Esophagus muscularis mucosa (tissue), 4 donors: ENCODE measurements at regions not wholly inside any gene's neighbourhood (a gene's known extent, or its start where the extent isn't known, plus 50 kb on each side); places are given as distances from the start of the nearest gene placed in this dataset.
A peak's percentile ranks its signal among the peaks of the same experiment; 100 is the strongest.
"Not testable (repeated sequence)": the region's sequence is repeated elsewhere in the genome, so short reads cannot be mapped to it uniquely, and the experiment has no call there.

Experiments
- DNase-seq: peaks from one replicate; pipeline ENCODE4 v3.0.0-alpha.2; 2017; ENCODE audit errors: extremely low spot score
- H3K27ac ChIP-seq, 4 donors: fragments of 200-600 bp; sonication (generic); replicated peaks in 1 of 4; 1 replicate in 3 of 4; 2 replicates in 1 of 4; pipeline ENCODE4 v1.5.1; 2016 to 2019; ENCODE audit warnings: mild to moderate bottlenecking in 1 of 4
- H3K27me3 ChIP-seq, 4 donors: fragments of 200-600 bp; sonication (generic); one replicate each; pipeline versions ENCODE4 v1.5.1 to v1.6.0; 2016 to 2019
- H3K36me3 ChIP-seq, 4 donors: fragments of 200-600 bp; sonication (generic); one replicate each; pipeline ENCODE4 v1.5.1; 2016 to 2019
- H3K4me1 ChIP-seq, 4 donors: fragments of 200-600 bp; sonication (generic); one replicate each; pipeline ENCODE4 v1.5.1; 2016 to 2019
- H3K4me3 ChIP-seq, 4 donors: fragments of 200-600 bp; sonication (generic); 1 replicate in 2 of 4; 2 replicates in 2 of 4; pipeline ENCODE4 v1.5.1; 2016 to 2019; ENCODE audit warnings: mild to moderate bottlenecking in 4 of 4, moderate library complexity in 1 of 4
- H3K9me3 ChIP-seq, 4 donors: fragments of 200-600 bp; sonication (generic); 1 replicate in 3 of 4; 2 replicates in 1 of 4; pipeline ENCODE4 v1.5.1; 2016 to 2019
- EP300 ChIP-seq: sonication (generic); formaldehyde crosslinking; IDR thresholded peaks from one replicate; pipeline ENCODE4 v1.6.1; 2017; ENCODE audit warnings: antibody characterized with exemption
- POLR2A ChIP-seq: fragments of 450-650 bp; IDR thresholded peaks from one replicate; pipeline ENCODE4 v1.6.1; 2017; ENCODE audit warnings: antibody characterized with exemption, moderate library complexity, mild to moderate bottlenecking, low read depth
- POLR2AphosphoS5 ChIP-seq, 2 donors: sonication (generic); formaldehyde crosslinking; IDR thresholded peaks; one replicate each; pipeline ENCODE4 v1.6.1; 2017; ENCODE audit warnings: antibody characterized with exemption in 2 of 2
- WGBS: methylation state at CpG from one replicate; pipeline ENCODE4 v1.1.5; 2018; 5-methylcytosine and 5-hydroxymethylcytosine counted together
- intact Hi-C: fragments of 100-400 bp; cut with DNase I; formaldehyde crosslinking; loops from one replicate; pipeline ENCODE4 v1.15.1; 2023
- TF ChIP-seq, protein P1 (sequence below), 3 experiments: fragments of 200-600 bp in 2 of 3; fragments of 450-650 bp in 1 of 3; sonication (generic) in 2 of 3; IDR thresholded peaks; one replicate each; pipeline ENCODE4 v1.5.1; 2017 to 2019; ENCODE audit warnings: antibody characterized with exemption in 3 of 3, mild to moderate bottlenecking in 2 of 3, moderate library complexity in 1 of 3

DNA sequence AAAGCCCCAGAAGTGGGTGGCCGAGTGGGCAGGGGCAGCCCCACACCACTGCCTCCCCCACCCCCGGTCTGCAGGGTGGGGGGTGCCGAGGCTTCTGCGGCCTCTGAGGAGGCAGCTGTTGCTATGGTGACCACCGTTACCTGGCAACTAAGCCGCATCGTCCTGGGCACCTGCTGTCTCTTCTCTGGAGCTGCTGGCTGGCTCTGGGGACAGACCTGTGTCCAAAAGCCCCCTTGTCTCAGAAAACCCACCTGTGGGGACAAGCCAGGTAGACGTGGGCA, 79.9 kb upstream of the PRR5 start:
- Histone ChIP-seq H3K27ac (no peak overlapping the region), H3K9me3 (no peaks in the 10 kb centered on the region), H3K36me3 (no peaks in the 10 kb centered on the region), H3K27me3 (peaks cover 0 to 84% (median 5%) of the 10 kb centered on the region in 4 donors), H3K4me3 (no peak overlapping the region), H3K4me1 (peaks cover 0 to 18% (median 9%) of the 10 kb centered on the region in 4 donors)
- DNase-seq: no peak
- intact Hi-C loops: no loop called here
- 40% methylated on average over 5 of the region's 8 CpGs for WGBS
- no peak for TF ChIP-seq POLR2AphosphoS5 (IDR thresholded peaks at IDR 0.05)
- no peak for TF ChIP-seq EP300
- TF ChIP-seq, protein P1, sequence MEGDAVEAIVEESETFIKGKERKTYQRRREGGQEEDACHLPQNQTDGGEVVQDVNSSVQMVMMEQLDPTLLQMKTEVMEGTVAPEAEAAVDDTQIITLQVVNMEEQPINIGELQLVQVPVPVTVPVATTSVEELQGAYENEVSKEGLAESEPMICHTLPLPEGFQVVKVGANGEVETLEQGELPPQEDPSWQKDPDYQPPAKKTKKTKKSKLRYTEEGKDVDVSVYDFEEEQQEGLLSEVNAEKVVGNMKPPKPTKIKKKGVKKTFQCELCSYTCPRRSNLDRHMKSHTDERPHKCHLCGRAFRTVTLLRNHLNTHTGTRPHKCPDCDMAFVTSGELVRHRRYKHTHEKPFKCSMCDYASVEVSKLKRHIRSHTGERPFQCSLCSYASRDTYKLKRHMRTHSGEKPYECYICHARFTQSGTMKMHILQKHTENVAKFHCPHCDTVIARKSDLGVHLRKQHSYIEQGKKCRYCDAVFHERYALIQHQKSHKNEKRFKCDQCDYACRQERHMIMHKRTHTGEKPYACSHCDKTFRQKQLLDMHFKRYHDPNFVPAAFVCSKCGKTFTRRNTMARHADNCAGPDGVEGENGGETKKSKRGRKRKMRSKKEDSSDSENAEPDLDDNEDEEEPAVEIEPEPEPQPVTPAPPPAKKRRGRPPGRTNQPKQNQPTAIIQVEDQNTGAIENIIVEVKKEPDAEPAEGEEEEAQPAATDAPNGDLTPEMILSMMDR (IDR thresholded peaks at IDR 0.05): no peak
- TF ChIP-seq POLR2A: no peak

DNA sequence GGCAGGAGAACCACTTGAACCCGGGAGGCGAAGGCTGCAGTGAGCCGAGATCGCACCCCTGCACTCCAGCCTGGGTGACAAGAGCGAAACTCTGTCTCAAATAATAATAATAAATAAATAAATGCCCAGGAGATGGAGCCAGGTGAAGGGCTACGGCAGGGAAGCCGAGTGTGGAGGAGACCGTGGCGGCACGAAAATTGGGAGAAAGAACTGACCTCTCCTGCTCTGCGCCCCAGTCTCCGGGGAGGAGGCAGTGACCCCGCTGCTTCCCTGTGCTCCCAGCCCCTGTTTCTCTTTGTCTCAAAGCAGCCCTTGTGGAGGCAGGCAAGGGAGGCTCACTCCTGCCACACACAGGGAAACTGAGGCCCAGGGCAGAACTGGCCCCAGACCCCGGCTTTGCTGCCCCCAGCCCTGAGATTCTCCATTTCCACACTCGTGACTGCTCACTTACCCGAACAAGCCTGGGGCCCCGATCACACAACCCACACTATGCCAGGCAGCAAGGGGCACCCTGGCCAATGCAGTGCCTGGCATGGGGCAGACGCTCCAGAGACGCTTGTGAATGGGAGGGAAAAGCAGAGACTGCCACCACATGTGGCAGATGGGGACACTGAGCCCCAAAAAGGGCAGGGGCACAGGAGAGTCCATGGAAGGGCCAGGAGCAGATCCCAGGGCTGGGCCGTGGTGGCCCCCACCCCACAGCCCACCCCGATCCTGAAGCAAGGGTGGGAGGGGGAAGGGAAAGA, 80.4 kb upstream of the PRR5 start:
- 86% methylated on average over 19 of the region's 21 CpGs for WGBS
- H3K27me3 ChIP-seq: peaks cover 0 to 79% (median 5%) of the 10 kb centered on the region in 4 donors
- intact Hi-C loops: no loop called here

DNA sequence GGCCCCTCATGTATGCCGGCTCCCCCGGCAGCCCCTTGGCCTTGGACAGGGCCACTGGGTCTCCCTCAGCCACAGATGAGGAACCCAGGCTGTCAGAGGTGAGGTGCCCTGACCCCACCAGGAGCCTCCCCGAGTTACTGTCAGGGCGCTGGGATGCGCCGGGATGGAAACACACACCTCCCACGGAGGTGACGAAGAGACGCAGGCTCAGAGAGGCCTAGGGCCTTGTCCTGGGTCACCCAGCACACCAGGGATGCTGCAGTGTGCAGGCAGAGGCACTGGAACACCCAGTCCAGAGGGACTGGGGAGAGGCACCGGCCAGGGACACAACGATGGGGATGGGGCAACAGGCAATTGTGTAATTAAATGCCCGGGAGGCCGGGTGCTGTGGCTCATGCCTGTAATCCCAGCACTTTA, 81.2 kb upstream of the PRR5 start:
- intact Hi-C loops: no loop called here
- H3K4me1 ChIP-seq: peaks cover 0 to 19% (median 10%) of the 10 kb centered on the region in 4 donors
- TF ChIP-seq POLR2AphosphoS5 (IDR thresholded peaks at IDR 0.05) (no peak), EP300 (no peak), POLR2A (no peak)
- TF ChIP-seq, protein P1 (IDR thresholded peaks at IDR 0.05): no peak
- no peaks in the 10 kb centered on the region for H3K36me3 ChIP-seq
- H3K27ac ChIP-seq: peak overlapping the region in 1 of 4 donors; percentile 55
- peaks cover 0 to 76% (median 5%) of the 10 kb centered on the region in 4 donors for H3K27me3 ChIP-seq
- DNase-seq: no peak
- no peaks in the 10 kb centered on the region for H3K9me3 ChIP-seq
- H3K4me3 ChIP-seq: no peak overlapping the region
- WGBS: 75% methylated on average over 10 of the region's 13 CpGs

More for the DNA sequence above, 80.4 kb upstream of the PRR5 start:
- no peak overlapping the region for H3K27ac ChIP-seq
- TF ChIP-seq POLR2A (no peak), POLR2AphosphoS5 (IDR thresholded peaks at IDR 0.05) (no peak), EP300 (no peak)
- TF ChIP-seq, protein P1 (IDR thresholded peaks at IDR 0.05): no peak
- no peak for DNase-seq
- H3K4me1 ChIP-seq: peaks cover 0 to 21% (median 12%) of the 10 kb centered on the region in 4 donors
- H3K9me3 ChIP-seq: no peaks in the 10 kb centered on the region
- no peaks in the 10 kb centered on the region for H3K36me3 ChIP-seq
- H3K4me3 ChIP-seq: no peak overlapping the region

DNA sequence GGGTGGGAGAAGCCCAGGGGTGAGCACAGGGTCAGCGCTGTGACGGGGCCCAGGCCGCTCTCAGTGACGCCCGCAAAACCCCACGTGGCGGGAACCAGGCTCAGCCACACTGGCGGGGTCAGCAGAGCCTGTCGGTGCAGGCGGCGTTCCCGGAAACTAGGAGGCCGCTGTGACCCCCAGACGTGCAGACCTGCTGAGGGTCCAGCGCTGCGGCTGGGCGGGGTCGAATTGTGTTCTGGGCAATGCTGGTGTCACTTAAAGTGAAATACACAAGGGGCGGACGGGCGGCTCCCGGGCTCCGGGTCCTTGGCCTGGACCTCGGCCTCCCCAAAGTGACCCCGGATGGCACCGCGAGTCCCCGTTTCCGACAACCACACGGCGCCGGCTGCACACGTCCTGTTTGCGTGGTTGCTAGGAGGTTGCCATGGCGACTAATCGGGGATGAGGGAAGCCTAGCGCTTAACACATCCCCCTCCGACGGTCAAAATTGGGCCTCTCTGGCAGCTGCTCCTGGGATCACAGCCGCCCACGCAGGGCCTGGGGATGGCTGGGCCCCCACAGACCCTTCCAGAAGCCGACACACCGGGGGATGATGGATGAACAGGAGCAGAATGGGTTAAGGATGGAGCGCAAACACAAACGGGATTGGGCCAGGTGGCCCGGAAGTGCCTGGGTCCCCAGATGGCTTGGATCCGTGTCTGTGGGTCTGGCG, 81.7 kb upstream of the PRR5 start:
- intact Hi-C loops: no loop called here
- Histone ChIP-seq H3K27me3 (peaks cover 0 to 72% (median 2%) of the 10 kb centered on the region in 4 donors), H3K4me3 (no peak overlapping the region), H3K27ac (peak overlapping the region in 1 of 4 donors; percentile 55), H3K4me1 (peaks cover 0 to 18% (median 10%) of the 10 kb centered on the region in 4 donors), H3K36me3 (no peaks in the 10 kb centered on the region), H3K9me3 (peaks cover 0 to 3% (median under 1%) of the 10 kb centered on the region in 4 donors)
- 25% methylated on average over 25 of the region's 48 CpGs for WGBS
- DNase-seq: no peak
- TF ChIP-seq POLR2AphosphoS5 (IDR thresholded peaks at IDR 0.05): peak in 1 of 2 donors; percentile 14
- TF ChIP-seq, protein P1 (IDR thresholded peaks at IDR 0.05): no peak

DNA sequence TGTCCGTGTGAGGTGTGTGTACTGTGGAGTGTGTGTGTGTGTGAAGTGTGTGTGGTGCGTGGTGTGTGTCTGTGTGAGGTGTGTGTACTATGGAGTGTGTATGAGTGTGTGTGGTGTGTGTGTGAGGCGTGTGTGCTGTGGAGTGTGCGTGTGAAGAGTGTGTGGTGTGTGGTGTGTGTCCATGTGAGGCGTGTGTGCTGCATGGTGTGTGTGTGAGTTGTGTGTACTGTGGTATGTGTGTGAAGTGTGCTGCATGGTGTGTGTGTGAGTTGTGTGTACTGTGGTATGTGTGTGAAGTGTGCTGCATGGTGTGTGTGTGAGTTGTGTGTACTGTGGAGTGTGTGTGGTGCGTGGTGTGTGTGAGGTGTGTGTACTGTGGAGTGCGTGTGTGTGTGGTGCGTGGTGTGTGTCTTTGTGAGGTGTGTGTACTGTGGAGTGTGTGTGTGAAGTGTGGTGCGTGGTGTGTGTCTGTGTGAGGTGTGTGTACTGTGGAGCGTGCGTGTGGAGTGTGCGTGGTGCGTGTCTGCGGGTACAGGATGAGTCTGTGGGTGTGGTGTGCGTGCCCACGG, 82.4 kb upstream of the PRR5 start:
- H3K9me3 ChIP-seq, intact Hi-C loops, H3K36me3 ChIP-seq, DNase-seq, H3K27ac ChIP-seq, H3K4me3 ChIP-seq: not testable (repeated sequence)
- Histone ChIP-seq H3K27me3 (peaks cover 0 to 66% (median 2%) of the 10 kb centered on the region in 4 donors), H3K4me1 (peaks cover 0 to 18% (median 10%) of the 10 kb centered on the region in 4 donors)
- 67% methylated on average over 16 of the region's 16 CpGs for WGBS

GRCh38 chr22:44618910-44619309, 83.1 kb upstream of the PRR5 start:
- H3K36me3 ChIP-seq, intact Hi-C loops, H3K27ac ChIP-seq, H3K4me3 ChIP-seq, DNase-seq: not testable (repeated sequence)
- Histone ChIP-seq H3K4me1 (peaks cover 0 to 18% (median 10%) of the 10 kb centered on the region in 4 donors), H3K27me3 (peaks cover 0 to 60% (median 2%) of the 10 kb centered on the region in 4 donors), H3K9me3 (peaks cover 0 to 17% (median 12%) of the 10 kb centered on the region in 4 donors)
- 83% methylated on average over 6 of the region's 6 CpGs for WGBS
